Fibroblast of villous mesenchyme (primary cell): ENCODE measurements at regions not wholly inside any gene's neighbourhood (a gene's known extent, or its start where the extent isn't known, plus 50 kb on each side); places are given as distances from the start of the nearest gene placed in this dataset.

Experiments
- DNase-seq: peaks from one replicate; pipeline ENCODE4 v3.0.0-alpha.2; 2010; ENCODE audit warnings: low read depth
- H3K4me3 ChIP-seq: 2 replicates; pipeline ENCODE4 v1.5.1; 2011; ENCODE audit warnings: low read depth, mild to moderate bottlenecking, low read length
- TF ChIP-seq, protein P1 (sequence below): IDR thresholded peaks from 2 replicates; pipeline ENCODE4 v1.5.1; 2012; ENCODE audit warnings: low read depth, mild to moderate bottlenecking, low read length; ENCODE audit not compliant: insufficient read depth

DNA sequence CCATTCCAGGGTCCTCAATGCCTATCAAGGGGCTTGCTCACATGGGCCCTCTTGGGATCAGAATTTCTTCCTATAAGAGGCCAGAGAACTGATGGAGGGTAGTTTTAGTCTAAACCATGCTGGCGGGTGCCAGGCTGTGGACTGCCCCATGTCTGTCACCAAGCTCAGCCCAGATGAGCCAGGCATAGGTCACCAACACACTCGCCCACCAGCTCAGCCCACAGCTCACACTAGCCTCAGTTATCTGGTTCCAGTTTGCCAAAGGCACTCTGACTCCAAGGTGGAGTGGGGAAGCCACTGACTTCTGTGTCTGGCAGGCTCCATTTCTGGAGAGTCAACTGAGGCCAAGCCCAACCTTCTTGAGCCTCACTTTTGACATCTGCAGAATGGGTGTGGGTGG, 50.7 kb upstream of the INSYN1 start:
- H3K4me3 ChIP-seq: no peak overlapping the region
- DNase-seq: no peak
- TF ChIP-seq, protein P1, sequence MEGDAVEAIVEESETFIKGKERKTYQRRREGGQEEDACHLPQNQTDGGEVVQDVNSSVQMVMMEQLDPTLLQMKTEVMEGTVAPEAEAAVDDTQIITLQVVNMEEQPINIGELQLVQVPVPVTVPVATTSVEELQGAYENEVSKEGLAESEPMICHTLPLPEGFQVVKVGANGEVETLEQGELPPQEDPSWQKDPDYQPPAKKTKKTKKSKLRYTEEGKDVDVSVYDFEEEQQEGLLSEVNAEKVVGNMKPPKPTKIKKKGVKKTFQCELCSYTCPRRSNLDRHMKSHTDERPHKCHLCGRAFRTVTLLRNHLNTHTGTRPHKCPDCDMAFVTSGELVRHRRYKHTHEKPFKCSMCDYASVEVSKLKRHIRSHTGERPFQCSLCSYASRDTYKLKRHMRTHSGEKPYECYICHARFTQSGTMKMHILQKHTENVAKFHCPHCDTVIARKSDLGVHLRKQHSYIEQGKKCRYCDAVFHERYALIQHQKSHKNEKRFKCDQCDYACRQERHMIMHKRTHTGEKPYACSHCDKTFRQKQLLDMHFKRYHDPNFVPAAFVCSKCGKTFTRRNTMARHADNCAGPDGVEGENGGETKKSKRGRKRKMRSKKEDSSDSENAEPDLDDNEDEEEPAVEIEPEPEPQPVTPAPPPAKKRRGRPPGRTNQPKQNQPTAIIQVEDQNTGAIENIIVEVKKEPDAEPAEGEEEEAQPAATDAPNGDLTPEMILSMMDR: no peak

DNA sequence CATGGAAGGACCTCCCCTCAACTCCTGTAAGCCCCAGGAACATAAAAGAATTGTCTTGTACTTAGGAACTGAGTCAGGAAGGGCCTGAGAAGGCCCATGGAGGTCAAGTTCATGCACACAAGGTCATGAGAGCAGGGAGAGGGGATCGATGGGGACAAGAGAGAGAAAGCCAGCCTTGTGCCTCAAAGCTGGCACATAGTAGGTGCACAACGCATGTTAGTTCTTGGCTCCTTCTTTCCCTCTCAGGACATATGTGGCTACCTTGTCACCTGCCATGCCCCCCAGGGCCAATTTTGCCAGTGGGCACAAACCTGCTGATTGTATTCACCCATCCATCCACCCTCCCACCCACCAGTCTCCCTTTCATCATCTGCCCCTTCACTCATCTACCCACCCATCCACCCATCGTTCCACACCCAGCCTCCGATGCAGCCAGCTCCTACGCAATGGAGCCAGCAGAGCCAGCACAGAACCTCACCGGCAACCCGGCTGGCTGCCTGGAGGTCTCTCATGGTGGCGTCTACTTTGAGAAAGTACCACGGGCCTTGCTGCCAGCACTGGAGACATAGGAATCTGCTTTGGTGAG, 52.4 kb upstream of the INSYN1 start:
- TF ChIP-seq, protein P1: no peak
- no peak overlapping the region for H3K4me3 ChIP-seq
- DNase-seq: no peak

- no peak for DNase-seq
- no peak overlapping the region for H3K4me3 ChIP-seq
- TF ChIP-seq, protein P1: no peak
Observed at GRCh38 chr15:73806698-73807483, 53.7 kb upstream of the INSYN1 start.

- H3K4me3 ChIP-seq: no peak overlapping the region
- DNase-seq: no peak
- TF ChIP-seq, protein P1: no peak
Observed at GRCh38 chr15:73807865-73808264, 54.7 kb upstream of the INSYN1 start.

GRCh38 chr15:73809728-73810501, 56.8 kb upstream of the INSYN1 start:
- H3K4me3 ChIP-seq: no peak overlapping the region
- TF ChIP-seq, protein P1: no peak
- DNase-seq: no peak

DNA sequence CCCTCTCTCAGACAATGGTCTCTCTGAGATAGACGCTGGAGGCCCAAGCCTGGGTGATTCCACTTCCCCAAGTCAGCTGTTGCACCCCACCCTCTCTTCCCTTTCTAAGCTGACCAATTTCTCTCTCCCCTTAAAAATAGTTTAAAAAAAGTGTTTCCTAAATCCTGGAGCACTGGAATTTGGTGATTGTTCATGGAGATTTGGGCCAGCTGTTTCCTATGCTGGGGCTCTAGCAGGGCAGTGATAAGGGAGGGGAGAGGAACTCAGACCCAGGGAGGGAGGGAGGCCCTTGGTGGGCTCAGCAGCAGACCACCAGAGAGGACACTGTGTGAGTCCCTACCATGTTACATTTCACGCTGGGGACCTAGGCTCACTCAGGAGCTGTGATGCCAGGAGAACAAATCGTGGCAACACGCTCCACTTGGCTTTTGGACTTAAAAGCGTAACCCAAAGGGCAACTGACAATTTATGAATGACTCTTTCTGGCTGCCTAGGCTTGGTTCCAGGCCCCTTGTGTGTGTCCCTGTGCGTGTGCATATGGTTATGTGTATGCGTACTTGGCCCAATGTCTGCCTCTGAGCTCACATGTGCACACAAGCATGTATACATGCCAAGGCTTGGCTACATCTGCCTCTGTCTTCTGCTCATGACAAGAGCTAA, 59.8 kb upstream of the INSYN1 start:
- TF ChIP-seq, protein P1: no peak
- no peak overlapping the region for H3K4me3 ChIP-seq
- DNase-seq: no peak
